ENCODE measurements at regions not wholly inside any gene's neighbourhood (a gene's known extent, or its start where the extent isn't known, plus 50 kb on each side); places are given as distances from the start of the nearest gene placed in this dataset.

DNA sequence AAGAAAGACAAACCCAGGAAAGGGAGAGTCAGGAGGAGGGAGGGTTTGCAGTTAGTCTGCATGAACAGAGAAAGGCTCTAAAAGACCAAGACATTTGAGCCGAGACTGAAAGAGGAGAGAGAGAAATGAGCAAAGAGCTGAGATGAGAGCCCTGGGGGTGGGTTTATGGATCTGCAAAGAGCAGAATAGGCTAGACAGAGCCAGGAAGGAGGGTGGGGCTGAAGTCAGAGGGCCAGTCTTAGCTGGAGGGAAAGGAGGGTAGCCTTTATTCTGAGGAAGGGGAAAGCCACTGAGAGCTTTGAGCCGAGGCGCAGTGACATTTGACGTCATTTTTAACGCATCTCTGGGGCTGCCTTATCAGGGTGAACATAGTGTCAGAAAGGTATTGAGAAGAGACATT is 85.7 kb upstream of the CDH13 start:
- no peak overlapping the region for H3K4me3 ChIP-seq (ENCODE audit: control insufficient read depth, low read depth, low read length)
- TF ChIP-seq, protein P1, sequence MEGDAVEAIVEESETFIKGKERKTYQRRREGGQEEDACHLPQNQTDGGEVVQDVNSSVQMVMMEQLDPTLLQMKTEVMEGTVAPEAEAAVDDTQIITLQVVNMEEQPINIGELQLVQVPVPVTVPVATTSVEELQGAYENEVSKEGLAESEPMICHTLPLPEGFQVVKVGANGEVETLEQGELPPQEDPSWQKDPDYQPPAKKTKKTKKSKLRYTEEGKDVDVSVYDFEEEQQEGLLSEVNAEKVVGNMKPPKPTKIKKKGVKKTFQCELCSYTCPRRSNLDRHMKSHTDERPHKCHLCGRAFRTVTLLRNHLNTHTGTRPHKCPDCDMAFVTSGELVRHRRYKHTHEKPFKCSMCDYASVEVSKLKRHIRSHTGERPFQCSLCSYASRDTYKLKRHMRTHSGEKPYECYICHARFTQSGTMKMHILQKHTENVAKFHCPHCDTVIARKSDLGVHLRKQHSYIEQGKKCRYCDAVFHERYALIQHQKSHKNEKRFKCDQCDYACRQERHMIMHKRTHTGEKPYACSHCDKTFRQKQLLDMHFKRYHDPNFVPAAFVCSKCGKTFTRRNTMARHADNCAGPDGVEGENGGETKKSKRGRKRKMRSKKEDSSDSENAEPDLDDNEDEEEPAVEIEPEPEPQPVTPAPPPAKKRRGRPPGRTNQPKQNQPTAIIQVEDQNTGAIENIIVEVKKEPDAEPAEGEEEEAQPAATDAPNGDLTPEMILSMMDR (IDR thresholded peaks at IDR 0.05; ENCODE audit: control insufficient read depth, insufficient read depth, low read depth, low read length, missing control alignments) = no peak
- no peak for DNase-seq (ENCODE audit: low read depth)

DNA sequence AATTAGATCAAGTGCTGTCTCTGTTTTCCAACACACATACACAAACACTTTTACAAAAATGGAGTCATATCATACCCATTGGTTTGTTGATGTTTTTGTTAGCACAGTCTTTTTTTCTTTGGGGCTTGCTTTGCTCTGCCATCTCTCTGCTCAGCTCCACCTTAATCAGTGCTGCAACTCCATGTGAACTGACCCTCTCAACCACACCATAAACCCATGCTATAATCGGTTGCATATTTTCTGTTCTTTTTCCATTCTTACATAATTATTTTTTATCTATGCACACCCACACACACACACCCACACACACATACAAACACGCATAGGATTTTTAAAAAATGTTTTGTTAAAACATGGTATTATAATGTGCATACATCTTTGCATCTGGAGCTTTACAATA is 91.0 kb upstream of the CDH13 start:
- TF ChIP-seq, protein P1 (IDR thresholded peaks at IDR 0.05; ENCODE audit: control insufficient read depth, insufficient read depth, low read depth, low read length, missing control alignments) = no peak

DNA sequence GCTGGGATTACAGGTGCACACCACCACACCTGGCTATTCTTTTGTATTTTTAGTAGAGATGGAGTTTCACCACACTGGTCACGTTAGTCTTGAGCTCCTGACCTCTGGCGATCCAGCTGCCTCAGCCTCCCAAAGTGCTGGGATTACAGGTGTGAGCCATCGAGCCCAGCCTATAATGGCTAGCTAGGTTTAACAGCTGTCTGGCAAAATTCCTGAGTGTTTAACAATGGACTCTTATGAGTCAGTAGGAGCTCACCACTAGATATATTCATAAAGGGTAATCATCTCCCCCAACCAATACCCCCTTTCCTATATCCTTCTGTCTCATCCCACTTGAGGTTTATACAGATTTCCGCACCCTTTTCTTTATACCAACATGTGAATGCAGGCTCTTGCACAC is 91.5 kb upstream of the CDH13 start:
- no peak for DNase-seq (ENCODE audit: low read depth)
- TF ChIP-seq, protein P1 (IDR thresholded peaks at IDR 0.05; ENCODE audit: control insufficient read depth, insufficient read depth, low read depth, low read length, missing control alignments) = no peak
- H3K4me3 ChIP-seq (ENCODE audit: control insufficient read depth, low read depth, low read length) = no peak overlapping the region

More for the DNA sequence above, 91.0 kb upstream of the CDH13 start:
- no peak overlapping the region for H3K4me3 ChIP-seq (ENCODE audit: control insufficient read depth, low read depth, low read length)
- no peak for DNase-seq (ENCODE audit: low read depth)

DNA sequence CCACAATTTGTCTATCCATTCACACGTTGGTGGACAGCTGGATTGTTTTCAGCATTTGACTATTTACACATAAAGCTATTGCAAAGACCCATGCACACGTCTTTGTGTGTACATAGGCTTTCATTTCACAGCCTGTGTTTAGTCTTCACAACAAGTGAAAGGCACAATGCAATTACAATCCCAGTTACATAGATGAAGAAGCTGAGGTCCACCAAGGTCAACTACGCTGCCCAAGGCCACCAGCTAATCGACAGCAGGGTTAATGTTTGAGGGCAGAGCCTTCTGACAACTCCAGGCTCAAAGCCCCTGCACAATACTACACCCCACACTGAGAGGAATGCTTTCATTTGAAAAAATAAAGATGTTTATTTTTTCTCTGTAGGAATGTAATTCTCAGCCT is 93.6 kb upstream of the CDH13 start:
- no peak overlapping the region for H3K4me3 ChIP-seq (ENCODE audit: control insufficient read depth, low read depth, low read length)
- no peak for DNase-seq (ENCODE audit: low read depth)
- TF ChIP-seq, protein P1 (IDR thresholded peaks at IDR 0.05; ENCODE audit: control insufficient read depth, insufficient read depth, low read depth, low read length, missing control alignments) = no peak

DNA sequence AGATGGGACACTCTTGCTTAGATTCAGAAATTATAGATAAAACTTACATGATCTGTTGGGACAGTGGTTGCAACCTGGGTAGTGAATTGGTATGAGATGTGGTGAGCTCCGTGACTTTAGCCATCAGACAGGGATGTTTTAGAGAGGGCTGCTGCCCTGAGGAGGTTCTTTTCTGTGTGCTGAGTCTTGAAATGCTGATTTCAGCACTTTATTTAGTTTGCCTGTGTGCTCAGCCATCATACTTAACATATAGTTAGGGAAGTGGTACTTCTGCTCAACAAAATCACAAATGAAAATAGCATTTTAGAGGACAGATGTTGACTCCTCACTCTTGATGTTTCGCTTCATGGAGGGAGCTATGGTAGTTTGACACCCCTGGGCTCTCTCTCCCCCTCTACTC is 95.9 kb upstream of the CDH13 start:
- no peak overlapping the region for H3K4me3 ChIP-seq (ENCODE audit: control insufficient read depth, low read depth, low read length)
- TF ChIP-seq, protein P1 (IDR thresholded peaks at IDR 0.05; ENCODE audit: control insufficient read depth, insufficient read depth, low read depth, low read length, missing control alignments) = no peak
- DNase-seq (ENCODE audit: low read depth) = no peak

DNA sequence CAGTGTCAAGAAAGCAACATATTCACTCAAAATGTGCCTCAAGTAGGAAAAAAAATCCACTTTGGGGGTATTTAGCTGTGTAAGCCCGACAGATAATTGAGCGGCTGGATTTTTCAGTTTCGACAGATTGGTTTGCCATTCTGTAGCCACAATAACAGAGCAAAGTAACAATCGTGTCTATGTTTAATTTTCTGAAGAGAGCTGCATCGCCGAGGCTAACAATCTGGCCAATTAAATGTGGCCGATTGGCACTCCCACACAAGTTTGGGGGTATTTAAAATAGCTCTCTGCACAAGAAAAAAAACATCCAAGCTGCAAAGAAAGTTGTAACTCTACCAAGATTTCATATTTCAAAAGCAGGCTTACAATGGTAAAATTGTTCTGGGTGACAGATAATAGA is 99.7 kb upstream of the CDH13 start:
- DNase-seq (ENCODE audit: low read depth) = no peak
- no peak overlapping the region for H3K4me3 ChIP-seq (ENCODE audit: control insufficient read depth, low read depth, low read length)
- TF ChIP-seq, protein P1 (IDR thresholded peaks at IDR 0.05; ENCODE audit: control insufficient read depth, insufficient read depth, low read depth, low read length, missing control alignments) = no peak

DNA sequence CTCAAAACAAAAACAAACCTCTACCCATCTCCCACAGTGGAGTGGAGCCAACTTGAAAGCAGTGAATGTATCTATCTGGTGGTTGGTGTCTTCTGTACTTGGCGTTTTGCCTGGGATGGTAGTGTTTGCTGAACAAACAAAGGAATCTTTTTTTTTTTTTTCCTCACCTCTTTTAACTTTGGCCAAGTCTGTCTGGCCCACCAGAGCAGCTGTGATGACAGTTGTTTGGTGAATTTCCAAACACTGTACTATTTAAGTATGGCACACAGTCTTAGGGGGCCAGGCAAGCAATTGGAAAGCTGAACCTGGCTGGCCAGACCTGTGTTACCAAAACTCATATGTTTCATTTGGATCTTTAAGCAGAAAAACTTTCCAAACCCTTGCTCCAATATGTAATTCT is 101.8 kb upstream of the CDH13 start:
- TF ChIP-seq, protein P1 (IDR thresholded peaks at IDR 0.05; ENCODE audit: control insufficient read depth, insufficient read depth, low read depth, low read length, missing control alignments) = no peak
- no peak overlapping the region for H3K4me3 ChIP-seq (ENCODE audit: control insufficient read depth, low read depth, low read length)
- no peak for DNase-seq (ENCODE audit: low read depth)

Measured in AG09309 (cell line).